Smooth muscle cell (in vitro differentiated cells): ENCODE measurements at regions not wholly inside any gene's neighbourhood (a gene's known extent, or its start where the extent isn't known, plus 50 kb on each side); places are given as distances from the start of the nearest gene placed in this dataset. TPM values are rescaled to one million over a fixed set of nuclear protein-coding genes. Genes with fewer than 3 reads are reported as not detected.
"Not testable (repeated sequence)": the region's sequence is repeated elsewhere in the genome, so short reads cannot be mapped to it uniquely, and the experiment has no call there.

Experiments
- DNase-seq: peaks from one replicate; lab custom pipeline; 2025; ENCODE audit not compliant: unreplicated experiment; lab: John Stamatoyannopoulos, UW
- H2AFZ ChIP-seq: fragments of 200-600 bp; sonication (generic); 2 replicates; pipeline ENCODE4 v1.6.0; 2016; ENCODE audit warnings: antibody characterized with exemption, low read depth, mild to moderate bottlenecking
- H3F3A ChIP-seq: fragments of 200-600 bp; sonication (generic); 2 replicates; pipeline ENCODE4 v1.6.0; 2017; ENCODE audit warnings: antibody characterized with exemption, low read depth
- H3K27ac ChIP-seq: fragments of 200-600 bp; sonication (generic); 2 replicates; pipeline ENCODE4 v1.5.1; 2016; ENCODE audit warnings: low read depth, mild to moderate bottlenecking
- H3K27me3 ChIP-seq: fragments of 200-600 bp; sonication (generic); 2 replicates; pipeline ENCODE4 v1.6.1; 2016; ENCODE audit warnings: low read depth, mild to moderate bottlenecking
- H3K36me3 ChIP-seq: fragments of 200-600 bp; sonication (generic); 2 replicates; pipeline ENCODE4 v1.5.1; 2016; ENCODE audit warnings: low read depth
- H3K4me1 ChIP-seq: fragments of 200-600 bp; sonication (generic); 2 replicates; pipeline ENCODE4 v1.5.1; 2016; ENCODE audit warnings: low read depth
- H3K4me2 ChIP-seq: fragments of 200-600 bp; sonication (generic); 2 replicates; pipeline ENCODE4 v1.6.0; 2016; ENCODE audit warnings: mild to moderate bottlenecking
- H3K4me3 ChIP-seq: fragments of 200-600 bp; sonication (generic); 2 replicates; pipeline ENCODE4 v1.5.1; 2016; ENCODE audit warnings: mild to moderate bottlenecking
- H3K79me2 ChIP-seq: fragments of 200-600 bp; sonication (generic); 2 replicates; pipeline ENCODE4 v1.6.0; 2016; ENCODE audit warnings: low read depth, mild to moderate bottlenecking
- H3K9ac ChIP-seq: fragments of 200-600 bp; sonication (generic); 2 replicates; pipeline ENCODE4 v1.6.0; 2016; ENCODE audit warnings: low read depth
- H3K9me3 ChIP-seq: fragments of 200-600 bp; sonication (generic); replicated peaks from 2 replicates; pipeline ENCODE4 v1.5.1; 2016; ENCODE audit warnings: low read depth
- H4K20me1 ChIP-seq: fragments of 200-600 bp; sonication (generic); 2 replicates; pipeline ENCODE4 v1.6.0; 2016; ENCODE audit warnings: low read depth
- WGBS: methylation state at CpG from one replicate; pipeline ENCODE4 v1.1.7; 2016; ENCODE audit warnings: low lambda C conversion rate; 5-methylcytosine and 5-hydroxymethylcytosine counted together
- microRNA-seq: library from miRNA; unstranded; fragments of <30 nt; microRNA quantifications from one replicate; pipeline ENCODE4, GENCODE V29; 2016; ENCODE audit warnings: borderline number of aligned reads
- small RNA-seq: library from RNA; depleted of rRNA; stranded (forward); fragments of <200 nt; gene quantifications from one replicate; pipeline ENCODE3, GENCODE V24; 2014
- TF ChIP-seq, protein P1 (sequence below): fragments of 200-600 bp; sonication (generic); IDR thresholded peaks from 2 replicates; pipeline ENCODE4 v1.5.1; 2017; ENCODE audit warnings: borderline replicate concordance, mild to moderate bottlenecking, antibody characterized with exemption; ENCODE audit not compliant: insufficient read depth, poor library complexity, severe bottlenecking

DNA sequence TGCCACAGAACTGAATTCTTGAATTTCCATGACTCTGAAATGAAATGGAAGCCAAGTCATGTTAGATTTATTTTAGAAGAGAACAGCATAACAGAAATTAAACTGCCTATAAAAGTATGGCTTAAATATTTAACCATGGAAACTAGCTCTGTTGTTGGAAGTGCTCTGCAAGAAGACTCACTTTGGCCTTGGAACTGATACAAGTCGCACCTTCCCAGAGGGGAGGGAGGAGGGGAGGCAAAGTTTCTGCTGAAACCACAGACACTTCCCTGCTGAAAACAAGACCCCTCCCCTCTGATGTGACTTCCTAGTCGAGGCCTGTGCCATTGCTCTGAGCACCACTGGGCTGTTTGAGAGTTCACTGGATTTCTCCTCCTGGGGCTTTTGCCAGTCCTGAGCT lies 72.1 kb downstream of the OR13A1 start:
- 80% methylated on average over 2 of the region's 2 CpGs for WGBS
- Histone ChIP-seq H3K79me2 (no peaks in the 10 kb centered on the region), H3K4me1 (no peaks in the 10 kb centered on the region), H3K36me3 (no peaks in the 10 kb centered on the region), H3K27ac (no peak overlapping the region), H2AFZ (no peak overlapping the region), H3K27me3 (no peaks in the 10 kb centered on the region), H3K9me3 (no peaks in the 10 kb centered on the region), H4K20me1 (no peaks in the 10 kb centered on the region), H3K4me3 (no peak overlapping the region), H3F3A (no peaks in the 10 kb centered on the region), H3K9ac (no peak overlapping the region), H3K4me2 (no peak overlapping the region)
- no peak for DNase-seq
- TF ChIP-seq, protein P1, sequence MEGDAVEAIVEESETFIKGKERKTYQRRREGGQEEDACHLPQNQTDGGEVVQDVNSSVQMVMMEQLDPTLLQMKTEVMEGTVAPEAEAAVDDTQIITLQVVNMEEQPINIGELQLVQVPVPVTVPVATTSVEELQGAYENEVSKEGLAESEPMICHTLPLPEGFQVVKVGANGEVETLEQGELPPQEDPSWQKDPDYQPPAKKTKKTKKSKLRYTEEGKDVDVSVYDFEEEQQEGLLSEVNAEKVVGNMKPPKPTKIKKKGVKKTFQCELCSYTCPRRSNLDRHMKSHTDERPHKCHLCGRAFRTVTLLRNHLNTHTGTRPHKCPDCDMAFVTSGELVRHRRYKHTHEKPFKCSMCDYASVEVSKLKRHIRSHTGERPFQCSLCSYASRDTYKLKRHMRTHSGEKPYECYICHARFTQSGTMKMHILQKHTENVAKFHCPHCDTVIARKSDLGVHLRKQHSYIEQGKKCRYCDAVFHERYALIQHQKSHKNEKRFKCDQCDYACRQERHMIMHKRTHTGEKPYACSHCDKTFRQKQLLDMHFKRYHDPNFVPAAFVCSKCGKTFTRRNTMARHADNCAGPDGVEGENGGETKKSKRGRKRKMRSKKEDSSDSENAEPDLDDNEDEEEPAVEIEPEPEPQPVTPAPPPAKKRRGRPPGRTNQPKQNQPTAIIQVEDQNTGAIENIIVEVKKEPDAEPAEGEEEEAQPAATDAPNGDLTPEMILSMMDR = no peak

DNA sequence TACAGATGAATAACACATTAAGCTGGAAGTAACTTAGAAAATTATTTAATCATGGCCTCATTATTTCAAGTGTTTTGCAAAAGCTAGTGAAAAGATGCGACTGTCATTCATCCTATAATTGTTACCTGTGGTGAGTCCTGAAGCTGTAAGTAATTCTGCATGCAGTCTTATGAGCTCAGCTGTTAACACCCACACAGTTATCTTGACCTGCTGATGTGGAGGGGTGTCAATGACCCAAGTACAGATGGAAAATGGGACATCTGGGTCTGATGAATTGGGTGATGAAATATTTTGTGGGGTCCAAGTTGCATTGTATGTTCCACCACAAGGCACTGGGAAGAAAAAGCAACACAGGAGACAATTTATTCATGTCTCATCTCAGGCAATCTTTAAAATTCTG lies 68.9 kb downstream of the OR13A1 start:
- H3K27ac ChIP-seq = no peak overlapping the region
- no peaks in the 10 kb centered on the region for H3K9me3 ChIP-seq
- H3K9ac ChIP-seq = no peak overlapping the region
- no peak overlapping the region for H3K4me3 ChIP-seq
- TF ChIP-seq, protein P1 = no peak
- H3K4me2 ChIP-seq = no peak overlapping the region
- no peak overlapping the region for H2AFZ ChIP-seq
- H3K27me3 ChIP-seq = no peaks in the 10 kb centered on the region
- no peaks in the 10 kb centered on the region for H3F3A ChIP-seq
- no peak for DNase-seq
- 85% methylated on average over 1 of the region's 1 CpG for WGBS
- H3K36me3 ChIP-seq = no peaks in the 10 kb centered on the region
- no peaks in the 10 kb centered on the region for H3K79me2 ChIP-seq
- no peaks in the 10 kb centered on the region for H3K4me1 ChIP-seq
- H4K20me1 ChIP-seq = no peaks in the 10 kb centered on the region

DNA sequence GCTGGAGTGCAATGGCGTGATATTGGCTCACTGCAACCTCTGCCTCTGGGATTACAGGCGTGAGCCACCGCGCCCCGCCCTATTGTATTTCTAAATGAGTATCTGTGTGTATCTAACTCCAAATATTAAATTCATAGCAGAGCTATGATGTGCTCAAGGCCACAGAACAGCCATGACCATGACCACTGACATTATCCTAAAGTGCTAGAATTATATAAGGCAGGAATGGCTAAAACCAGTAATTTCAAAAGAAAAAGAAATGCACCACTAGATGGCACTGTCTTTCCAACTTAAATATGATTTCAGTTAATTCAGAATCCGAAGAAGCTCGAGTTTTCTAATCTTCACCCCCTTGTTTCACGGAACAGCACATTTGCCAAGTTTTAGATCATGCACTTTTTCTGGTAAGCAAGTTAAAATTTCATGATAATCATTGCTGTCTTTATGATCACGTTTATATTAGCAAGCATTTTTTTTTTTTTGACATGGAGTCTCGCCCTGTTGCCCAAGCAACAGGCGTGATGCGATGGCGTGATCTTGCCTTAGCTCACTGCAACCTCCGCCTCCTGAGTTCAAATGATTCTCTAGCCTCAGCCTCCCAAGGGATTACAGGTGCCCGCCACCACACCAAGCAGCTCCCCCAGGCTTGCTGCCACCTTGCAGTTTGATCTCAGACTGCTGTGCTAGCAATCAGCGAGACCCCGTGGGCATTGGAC lies 65.3 kb downstream of the OR13A1 start:
- Histone ChIP-seq H3K4me1 (no peaks in the 10 kb centered on the region), H3K9me3 (no peaks in the 10 kb centered on the region), H2AFZ (peak overlapping the region; percentile 84), H3K9ac (peak overlapping the region; percentile 57), H3F3A (no peaks in the 10 kb centered on the region), H3K4me3 (peak overlapping the region; percentile 70), H3K79me2 (no peaks in the 10 kb centered on the region), H3K36me3 (no peaks in the 10 kb centered on the region), H3K27me3 (no peaks in the 10 kb centered on the region), H4K20me1 (no peaks in the 10 kb centered on the region), H3K27ac (peak overlapping the region; percentile 68), H3K4me2 (peak overlapping the region; percentile 93)
- TF ChIP-seq, protein P1 = peak; percentile 78
- DNase-seq = peak; percentile 30
- WGBS = 45% methylated on average over 17 of the region's 17 CpGs

DNA sequence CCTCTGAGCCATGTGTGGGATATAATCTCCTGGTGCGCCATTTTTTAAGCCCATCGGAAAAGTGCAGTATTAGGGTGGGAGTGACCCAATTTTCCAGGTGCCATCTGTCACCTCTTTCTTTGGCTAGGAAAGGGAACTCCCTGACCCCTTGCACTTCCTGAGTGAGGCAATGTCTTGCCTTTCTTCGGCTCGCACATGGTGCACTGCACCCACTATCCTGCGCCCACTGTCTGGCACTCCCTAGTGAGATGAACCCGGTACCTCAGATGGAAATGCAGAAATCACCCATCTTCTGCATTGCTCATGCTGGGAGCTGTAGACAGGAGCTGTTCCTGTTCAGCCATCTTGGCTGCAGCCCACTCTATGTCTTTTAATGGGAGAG lies 64.7 kb downstream of the OR13A1 start:
- H2AFZ ChIP-seq = peak overlapping the region; percentile 84
- H3F3A ChIP-seq, H3K36me3 ChIP-seq, H3K27me3 ChIP-seq, H3K4me2 ChIP-seq, H3K9me3 ChIP-seq, DNase-seq, H3K4me3 ChIP-seq, H3K9ac ChIP-seq, H3K4me1 ChIP-seq, H3K79me2 ChIP-seq, H4K20me1 ChIP-seq, H3K27ac ChIP-seq: not testable (repeated sequence)
- 94% methylated on average over 6 of the region's 6 CpGs for WGBS

Small RNA genes in the stretch of these regions (microRNA-seq; reads per million reads assigned to microRNA genes)
- gene MIR3156-1 = not detected

Small RNA genes in the stretch of these regions (small RNA-seq; reads per million reads assigned to genes)
- gene AL512324.1 (not detected), gene MIR3156-1 (not detected), gene RNU6-1207P (not detected)
